HEK293 (cell line): ENCODE measurements at regions not wholly inside any gene's neighbourhood (a gene's known extent, or its start where the extent isn't known, plus 50 kb on each side); places are given as distances from the start of the nearest gene placed in this dataset.

Source experiments
- CTCF ChIP-seq: fragments of 450-650 bp; formaldehyde crosslinking; IDR thresholded peaks from 2 replicates; pipeline ENCODE4 v1.5.1; 2016; ENCODE audit warnings: missing biosample characterization, missing genetic modification characterization
- HOXA7 ChIP-seq: sonication (generic); formaldehyde crosslinking; IDR thresholded peaks from 2 replicates; pipeline ENCODE4 v1.8.1; 2022; ENCODE audit warnings: missing genetic modification reagents, borderline replicate concordance
- REST ChIP-seq: fragments of 450-650 bp; formaldehyde crosslinking; IDR thresholded peaks from 2 replicates; pipeline ENCODE4 v1.5.1; 2016; ENCODE audit warnings: missing biosample characterization, missing genetic modification characterization
- SETDB1 ChIP-seq: IDR thresholded peaks from one replicate; pipeline ENCODE4 v1.6.1; 2017; ENCODE audit warnings: mild to moderate bottlenecking, low read length, moderate library complexity, mixed read lengths; ENCODE audit not compliant: insufficient read length
- ZFP41 ChIP-seq: fragments of 450-650 bp; formaldehyde crosslinking; IDR thresholded peaks from 2 replicates; pipeline ENCODE4 v1.5.1; 2016; ENCODE audit warnings: missing biosample characterization, missing genetic modification characterization, borderline replicate concordance
- ZNF10 ChIP-seq: fragments of 450-650 bp; formaldehyde crosslinking; IDR thresholded peaks from 2 replicates; pipeline ENCODE4 v1.5.1; 2017; ENCODE audit warnings: missing biosample characterization, missing genetic modification characterization
- ZNF23 ChIP-seq: fragments of 450-650 bp; formaldehyde crosslinking; IDR thresholded peaks from 2 replicates; pipeline ENCODE4 v1.5.1; 2016; ENCODE audit warnings: missing biosample characterization, missing genetic modification characterization, borderline replicate concordance
- ZNF274 ChIP-seq, 2 experiments: fragments of 200-500 bp in 1 of 2; fragments of 450-650 bp in 1 of 2; sonication (Bioruptor generic) in 1 of 2; formaldehyde crosslinking in 1 of 2; IDR thresholded peaks; 2 replicates each; pipeline versions ENCODE4 v1.5.1 to v1.6.1; 2014 to 2016; ENCODE audit warnings: borderline replicate concordance in 1 of 2, inconsistent platforms in 1 of 2, low read length in 1 of 2, missing biosample characterization in 1 of 2, missing genetic modification characterization in 1 of 2
- ZNF362 ChIP-seq: fragments of 450-650 bp; formaldehyde crosslinking; IDR thresholded peaks from 2 replicates; pipeline ENCODE4 v1.5.1; 2016; ENCODE audit warnings: missing biosample characterization, missing genetic modification characterization
- ZNF555 ChIP-seq: fragments of 450-650 bp; formaldehyde crosslinking; conservative IDR thresholded peaks from 2 replicates; pipeline ENCODE4 v1.5.1; 2017; ENCODE audit warnings: missing biosample characterization, mild to moderate bottlenecking, missing genetic modification characterization, inconsistent platforms
- ZNF626 ChIP-seq: fragments of 450-650 bp; sonication (Bioruptor Pico); formaldehyde crosslinking; IDR thresholded peaks from 2 replicates; pipeline ENCODE4 v1.5.1; 2018; ENCODE audit warnings: missing biosample characterization, missing genetic modification characterization, inconsistent platforms

GRCh38 chr15:91703274-91703673, 150.2 kb upstream of the SLCO3A1 start:
- no peak for TF ChIP-seq ZNF10 (tag by site-specific recombination)
- TF ChIP-seq ZNF23, result no peak
- TF ChIP-seq REST (tag by site-specific recombination), result no peak
- TF ChIP-seq ZNF555 (tag by site-specific recombination), result no peak
- TF ChIP-seq ZNF274 (IDR thresholded peaks at IDR 0.05; ENCODE audit: low read length), result no peak
- no peak for TF ChIP-seq ZNF274 (tag by site-specific recombination; IDR thresholded peaks at IDR 0.05; ENCODE audit: borderline replicate concordance)
- no peak for TF ChIP-seq ZNF626 (tag by site-specific recombination)
- no peak for TF ChIP-seq ZNF362 (tag by site-specific recombination)
- no peak for TF ChIP-seq HOXA7
- TF ChIP-seq ZFP41 (tag by site-specific recombination), result no peak
- no peak for TF ChIP-seq CTCF (tag by site-specific recombination)
- TF ChIP-seq SETDB1, result no peak
